ENCODE measurements at regions not wholly inside any gene's neighbourhood (a gene's known extent, or its start where the extent isn't known, plus 50 kb on each side); places are given as distances from the start of the nearest gene placed in this dataset.
A peak's percentile ranks its signal among the peaks of the same experiment; 100 is the strongest.

DNA sequence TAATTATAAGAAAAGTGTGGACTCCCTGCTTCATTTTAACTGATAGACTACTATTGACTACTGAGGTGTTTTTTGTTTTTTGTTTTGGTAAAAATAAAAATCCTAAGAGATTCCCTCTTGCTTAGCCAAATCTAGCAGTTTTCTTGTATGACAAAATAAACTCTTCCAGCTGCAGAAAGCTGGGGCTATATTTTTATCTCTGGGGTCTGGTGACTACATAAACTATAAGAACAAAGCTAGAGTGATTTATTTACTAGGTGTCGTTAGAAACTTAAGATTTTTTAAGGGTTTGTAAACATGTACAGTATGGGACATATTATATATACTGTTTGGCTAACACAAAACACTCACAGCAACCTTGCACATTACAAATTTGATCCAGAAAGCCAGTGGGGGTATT is 467.4 kb upstream of the MPDZ start:
- H3K36me3 ChIP-seq: no peaks in the 10 kb centered on the region
- H3K4me3 ChIP-seq (ENCODE audit: low read depth, low read length): no peak overlapping the region
- no peaks in the 10 kb centered on the region for H3K9me3 ChIP-seq
- TF ChIP-seq, protein P1, sequence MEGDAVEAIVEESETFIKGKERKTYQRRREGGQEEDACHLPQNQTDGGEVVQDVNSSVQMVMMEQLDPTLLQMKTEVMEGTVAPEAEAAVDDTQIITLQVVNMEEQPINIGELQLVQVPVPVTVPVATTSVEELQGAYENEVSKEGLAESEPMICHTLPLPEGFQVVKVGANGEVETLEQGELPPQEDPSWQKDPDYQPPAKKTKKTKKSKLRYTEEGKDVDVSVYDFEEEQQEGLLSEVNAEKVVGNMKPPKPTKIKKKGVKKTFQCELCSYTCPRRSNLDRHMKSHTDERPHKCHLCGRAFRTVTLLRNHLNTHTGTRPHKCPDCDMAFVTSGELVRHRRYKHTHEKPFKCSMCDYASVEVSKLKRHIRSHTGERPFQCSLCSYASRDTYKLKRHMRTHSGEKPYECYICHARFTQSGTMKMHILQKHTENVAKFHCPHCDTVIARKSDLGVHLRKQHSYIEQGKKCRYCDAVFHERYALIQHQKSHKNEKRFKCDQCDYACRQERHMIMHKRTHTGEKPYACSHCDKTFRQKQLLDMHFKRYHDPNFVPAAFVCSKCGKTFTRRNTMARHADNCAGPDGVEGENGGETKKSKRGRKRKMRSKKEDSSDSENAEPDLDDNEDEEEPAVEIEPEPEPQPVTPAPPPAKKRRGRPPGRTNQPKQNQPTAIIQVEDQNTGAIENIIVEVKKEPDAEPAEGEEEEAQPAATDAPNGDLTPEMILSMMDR (IDR thresholded peaks at IDR 0.05; ENCODE audit: low read depth, low read length): no peak
- DNase-seq: no peak
- H3K27me3 ChIP-seq: no peaks in the 10 kb centered on the region
- H3K4me1 ChIP-seq: peaks cover 17% of the 10 kb centered on the region

DNA sequence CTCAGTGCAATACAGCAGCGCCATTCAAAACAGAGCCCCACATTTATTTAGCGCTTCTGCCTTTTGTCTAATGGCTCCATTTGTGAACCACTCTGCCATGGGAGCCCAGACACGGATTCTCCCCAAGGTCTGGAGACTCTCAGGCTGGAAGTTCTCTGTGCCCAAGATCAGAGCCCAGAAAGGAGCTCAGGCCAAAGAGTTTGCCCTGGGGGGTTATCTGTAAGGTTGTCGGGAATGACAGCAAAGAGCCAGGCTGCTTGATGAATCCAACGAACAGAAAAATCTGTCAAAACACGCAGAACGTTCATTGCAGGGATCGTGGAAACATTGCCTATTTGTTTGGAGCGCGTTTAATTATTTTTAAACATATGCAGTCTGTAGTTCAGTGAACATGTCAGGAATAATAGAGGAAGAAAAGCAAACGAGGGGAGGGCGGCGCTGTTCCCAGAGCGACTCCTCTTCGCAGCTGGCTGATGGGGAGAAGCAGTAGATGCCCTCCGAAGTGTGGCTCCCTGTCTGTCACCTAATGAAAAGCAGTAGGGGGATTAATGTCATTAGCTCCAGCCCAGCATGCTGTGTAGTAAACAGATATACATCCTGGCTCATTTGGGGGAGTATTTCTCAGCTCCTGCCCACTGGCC is 464.9 kb upstream of the MPDZ start:
- Histone ChIP-seq H3K36me3 (no peaks in the 10 kb centered on the region), H3K4me1 (peaks cover 6% of the 10 kb centered on the region; the same call in 1 of the 2 replicates), H3K9me3 (no peaks in the 10 kb centered on the region), H3K27me3 (no peaks in the 10 kb centered on the region), H3K4me3 (ENCODE audit: low read depth, low read length) (peak overlapping the region; percentile 49)
- peak; percentile 65 for DNase-seq
- TF ChIP-seq, protein P1 (IDR thresholded peaks at IDR 0.05; ENCODE audit: low read depth, low read length): peak; percentile 52

DNA sequence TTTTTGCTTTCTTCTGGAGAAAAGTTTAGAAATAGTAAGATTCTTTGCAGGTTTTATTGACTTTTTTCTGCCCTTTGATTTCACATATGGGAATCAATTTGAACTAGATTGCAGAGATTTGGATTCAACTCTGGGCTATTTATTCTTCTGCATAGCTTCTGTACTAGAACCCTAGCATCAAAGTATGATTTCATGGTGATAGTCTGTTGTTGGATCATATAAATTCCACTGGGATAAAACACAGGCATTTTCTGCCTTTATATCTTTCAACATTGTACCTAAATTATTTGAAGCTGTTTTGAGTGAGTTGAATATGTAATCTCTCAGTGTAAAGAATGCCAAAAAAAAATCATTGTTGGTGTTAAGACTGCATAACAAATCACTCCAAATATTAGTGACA is 458.4 kb upstream of the MPDZ start:
- H3K4me3 ChIP-seq (ENCODE audit: low read depth, low read length): no peak overlapping the region
- no peaks in the 10 kb centered on the region for H3K4me1 ChIP-seq
- TF ChIP-seq, protein P1 (IDR thresholded peaks at IDR 0.05; ENCODE audit: low read depth, low read length): no peak
- H3K36me3 ChIP-seq: no peaks in the 10 kb centered on the region
- H3K9me3 ChIP-seq: no peaks in the 10 kb centered on the region
- DNase-seq: no peak
- no peaks in the 10 kb centered on the region for H3K27me3 ChIP-seq

DNA sequence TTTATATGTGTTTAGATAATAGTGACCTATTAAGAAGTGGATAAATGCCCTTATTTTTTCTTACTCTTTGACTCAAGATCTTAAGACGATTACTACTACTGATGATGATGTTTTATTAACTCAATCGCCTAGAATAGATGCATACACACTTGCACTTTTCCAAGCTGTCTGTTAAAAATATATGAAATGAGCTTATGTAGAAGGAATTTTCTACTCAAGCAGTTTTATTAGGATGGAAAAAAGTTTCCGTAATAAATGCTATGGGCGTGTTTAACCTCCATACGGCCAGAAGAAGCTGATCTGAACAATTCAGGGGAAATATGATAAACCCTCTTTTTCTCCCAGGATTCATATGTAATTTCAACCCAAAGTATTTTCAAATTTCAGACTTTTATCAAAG is 455.7 kb upstream of the MPDZ start:
- Histone ChIP-seq H3K27me3 (no peaks in the 10 kb centered on the region), H3K9me3 (no peaks in the 10 kb centered on the region), H3K4me3 (ENCODE audit: low read depth, low read length) (no peak overlapping the region), H3K4me1 (no peaks in the 10 kb centered on the region), H3K36me3 (no peaks in the 10 kb centered on the region)
- no peak for DNase-seq
- TF ChIP-seq, protein P1 (IDR thresholded peaks at IDR 0.05; ENCODE audit: low read depth, low read length): no peak

DNA sequence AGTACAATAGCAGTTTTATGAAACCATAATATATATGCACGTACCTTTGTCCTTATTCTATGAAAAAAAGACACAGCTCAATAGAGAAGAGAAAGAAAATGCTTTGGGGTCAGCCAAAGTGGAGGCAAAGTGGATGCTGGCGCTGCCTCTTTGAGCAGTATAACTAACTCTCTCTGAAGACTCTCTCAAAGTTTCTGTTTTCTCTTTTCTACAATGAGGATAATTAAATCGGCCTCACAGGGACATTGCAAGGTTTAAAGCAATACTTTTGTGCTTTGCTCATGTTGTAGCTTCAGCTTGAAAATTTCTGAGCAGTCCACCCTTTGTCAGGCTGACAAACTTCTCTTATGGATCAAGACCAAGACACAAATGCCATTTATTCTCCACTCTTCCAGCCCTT is 455.1 kb upstream of the MPDZ start:
- Histone ChIP-seq H3K9me3 (no peaks in the 10 kb centered on the region), H3K27me3 (no peaks in the 10 kb centered on the region), H3K4me3 (ENCODE audit: low read depth, low read length) (no peak overlapping the region), H3K4me1 (no peaks in the 10 kb centered on the region), H3K36me3 (no peaks in the 10 kb centered on the region)
- TF ChIP-seq, protein P1 (IDR thresholded peaks at IDR 0.05; ENCODE audit: low read depth, low read length): no peak
- no peak for DNase-seq

DNA sequence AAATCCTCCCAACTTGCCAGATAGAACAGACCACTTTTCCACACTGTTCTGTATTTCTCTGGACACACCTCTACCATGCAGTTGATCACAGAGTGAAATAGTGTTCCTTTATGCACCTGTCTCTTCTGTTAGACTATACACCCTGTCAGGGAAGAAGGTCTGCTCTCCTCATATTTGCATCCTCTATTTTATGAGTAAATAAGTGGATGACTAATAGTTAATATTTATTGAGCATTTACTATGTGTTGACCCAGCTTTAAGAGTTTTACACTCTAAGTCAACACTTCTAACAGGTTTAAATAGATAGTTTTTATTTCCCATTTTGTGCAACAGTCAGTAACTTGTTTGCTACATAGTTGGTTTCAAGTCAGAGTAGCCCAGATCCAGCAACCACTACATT is 452.8 kb upstream of the MPDZ start:
- H3K36me3 ChIP-seq: no peaks in the 10 kb centered on the region
- TF ChIP-seq, protein P1 (IDR thresholded peaks at IDR 0.05; ENCODE audit: low read depth, low read length): no peak
- DNase-seq: no peak
- no peak overlapping the region for H3K4me3 ChIP-seq (ENCODE audit: low read depth, low read length)
- H3K27me3 ChIP-seq: no peaks in the 10 kb centered on the region
- no peaks in the 10 kb centered on the region for H3K9me3 ChIP-seq
- no peaks in the 10 kb centered on the region for H3K4me1 ChIP-seq

Measured in BE2C (cell line).